Activated CD8-positive, alpha-beta T cell treated with anti-CD3 and anti-CD28 coated beads for 36 hours (primary cell): ENCODE measurements at regions not wholly inside any gene's neighbourhood (a gene's known extent, or its start where the extent isn't known, plus 50 kb on each side); places are given as distances from the start of the nearest gene placed in this dataset.

Experiments used
- ATAC-seq: fragments of 200-7000 bp; cut with Tn5 transposase; one replicate; pipeline ENCODE4 v1.10.0; 2021; ENCODE audit warnings: mild to moderate bottlenecking, moderate library complexity
- CTCF ChIA-PET: fragments of 350-600 bp; sonication (Branson Sonifier 250); formaldehyde crosslinking; loops from one replicate; lab custom pipeline; 2021; ENCODE audit warnings: antibody characterized with exemption; lab: Charles Lee
- POLR2A ChIA-PET: fragments of 350-600 bp; sonication (Branson Sonifier 250); formaldehyde crosslinking; loops from one replicate; lab custom pipeline; 2021; ENCODE audit warnings: antibody characterized with exemption; lab: Charles Lee
- DNase-seq: peaks from one replicate; pipeline ENCODE4 v3.0.0-alpha.2; 2020
- H3K27ac Mint-ChIP-seq: one replicate; pipeline ENCODE4 v1.8.0; 2021; ENCODE audit warnings: mild to moderate bottlenecking, mixed read lengths
- H3K27me3 Mint-ChIP-seq: one replicate; pipeline ENCODE4 v1.8.0; 2021; ENCODE audit warnings: mixed read lengths
- H3K36me3 Mint-ChIP-seq: one replicate; pipeline ENCODE4 v1.8.0; 2021; ENCODE audit warnings: low read depth, mixed read lengths
- H3K4me1 Mint-ChIP-seq: one replicate; pipeline ENCODE4 v1.8.0; 2021; ENCODE audit warnings: low read depth, mixed read lengths
- H3K4me3 Mint-ChIP-seq: one replicate; pipeline ENCODE4 v1.8.0; 2021; ENCODE audit warnings: mild to moderate bottlenecking, moderate library complexity, mixed read lengths
- H3K9me3 Mint-ChIP-seq: one replicate; pipeline ENCODE4 v1.8.0; 2021; ENCODE audit warnings: mixed read lengths
- CTCF ChIP-seq: fragments of 200-600 bp; IDR thresholded peaks from one replicate; pipeline ENCODE4 v1.8.0; 2022; ENCODE audit warnings: antibody characterized with exemption, mild to moderate bottlenecking
- intact Hi-C: fragments of 100-400 bp; cut with micrococcal nuclease; formaldehyde crosslinking; loops from one replicate; pipeline ENCODE4 v1.10.0; 2022

DNA sequence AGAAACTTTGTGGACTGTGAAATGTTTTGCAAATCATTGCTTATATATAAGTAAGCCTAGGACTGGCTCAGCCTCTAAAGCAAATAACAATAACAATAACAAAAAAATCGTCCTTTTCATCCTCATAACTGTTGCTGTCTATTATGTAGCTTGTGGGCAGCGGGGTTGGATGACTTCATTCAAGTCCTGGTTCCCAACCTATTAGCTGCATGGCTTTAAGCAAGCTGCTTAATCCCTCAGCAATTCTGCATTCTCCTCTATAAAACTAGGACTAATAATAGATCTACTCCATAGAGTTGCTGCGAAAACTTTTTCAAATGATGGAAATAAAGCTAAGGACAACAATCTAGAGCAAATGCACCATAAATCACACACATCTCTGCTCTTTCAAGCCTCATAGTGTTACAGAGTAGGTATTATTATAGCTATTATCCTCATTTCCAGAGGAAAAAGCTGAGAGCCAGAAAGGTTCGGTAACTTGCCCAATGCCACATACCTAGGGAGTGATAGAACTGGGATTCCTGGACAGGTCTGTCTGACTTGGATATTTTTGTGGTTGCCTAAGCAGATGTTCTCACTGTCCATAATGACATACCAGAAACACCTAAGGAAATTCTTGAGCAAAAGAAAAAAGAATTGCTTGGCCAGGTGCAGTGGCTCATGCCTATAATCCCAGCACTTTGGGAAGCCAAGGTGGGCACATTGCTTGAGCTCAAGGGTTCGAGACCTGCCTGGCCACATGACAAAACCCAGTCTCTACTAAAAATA is 98.8 kb upstream of the ADRA1B start:
- no peaks in the 10 kb centered on the region for H3K36me3 Mint-ChIP-seq
- H3K4me1 Mint-ChIP-seq: no peaks in the 10 kb centered on the region
- DNase-seq: no peak
- H3K9me3 Mint-ChIP-seq: peaks cover under 1% of the 10 kb centered on the region
- ChIA-PET POLR2A (interaction anchor here (0.5 kb wide), 1 partner anchor 319 kb away, joined by 4 read pairs; no protein-coding TSS in a partner anchor), CTCF (interaction anchor here (1.0 kb wide), 1 partner anchor 15 kb away, joined by 3 read pairs; no protein-coding TSS in a partner anchor)
- no peak for TF ChIP-seq CTCF
- intact Hi-C loops: no loop called here
- H3K27ac Mint-ChIP-seq: no peak overlapping the region
- ATAC-seq: no peak
- H3K27me3 Mint-ChIP-seq: peaks cover 6% of the 10 kb centered on the region
- no peak overlapping the region for H3K4me3 Mint-ChIP-seq

DNA sequence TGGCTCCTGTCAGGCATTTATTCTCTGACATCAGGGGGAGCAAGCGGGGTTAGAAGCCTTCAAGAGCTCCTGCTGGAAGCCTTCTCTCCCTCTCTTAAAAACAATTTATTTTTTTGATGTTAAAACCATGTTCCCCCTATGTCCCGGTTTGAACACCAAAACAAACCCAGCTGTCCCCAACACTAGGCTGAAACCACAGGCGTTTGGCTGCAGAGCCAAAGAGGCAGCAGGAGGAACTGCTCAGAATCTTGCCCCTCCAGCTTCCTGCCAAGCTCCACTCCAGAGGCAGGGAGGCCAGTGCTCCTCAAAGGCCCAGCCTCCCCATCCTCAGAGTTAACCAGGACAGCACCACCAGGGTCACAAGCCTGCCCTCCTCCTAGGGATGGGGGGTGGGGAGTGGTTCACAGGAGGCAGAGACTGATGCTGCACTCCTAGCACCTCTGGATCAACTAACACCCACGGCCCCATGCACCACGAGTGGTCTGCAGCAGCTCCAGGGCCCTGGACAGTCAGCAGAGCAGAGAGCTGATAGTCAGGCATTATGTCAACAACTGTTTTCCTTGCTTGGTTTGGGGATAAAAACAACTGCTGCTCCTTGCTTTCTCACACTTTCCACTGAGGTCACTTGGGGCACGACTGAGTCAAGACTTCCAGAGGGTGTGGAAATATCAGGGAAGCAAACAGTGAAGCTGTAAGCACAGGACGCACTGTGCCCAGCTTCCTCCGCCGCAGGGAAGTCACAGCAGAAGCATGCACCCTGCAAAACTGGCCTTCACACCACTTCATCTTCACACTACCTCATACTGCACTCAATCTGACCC is 96.5 kb upstream of the ADRA1B start:
- Mint-ChIP-seq H3K4me1 (no peaks in the 10 kb centered on the region), H3K4me3 (no peak overlapping the region), H3K27me3 (peaks cover 8% of the 10 kb centered on the region), H3K9me3 (no peaks in the 10 kb centered on the region), H3K36me3 (no peaks in the 10 kb centered on the region), H3K27ac (no peak overlapping the region)
- no peak for DNase-seq
- intact Hi-C loops: no loop called here
- no peak for TF ChIP-seq CTCF
- CTCF ChIA-PET: no interaction called here
- POLR2A ChIA-PET: no interaction called here
- ATAC-seq: no peak

GRCh38 chr5:159820692-159821091 is 95.6 kb upstream of the ADRA1B start:
- POLR2A ChIA-PET: no interaction called here
- no peaks in the 10 kb centered on the region for H3K36me3 Mint-ChIP-seq
- H3K9me3 Mint-ChIP-seq: no peaks in the 10 kb centered on the region
- TF ChIP-seq CTCF: no peak
- H3K4me1 Mint-ChIP-seq: no peaks in the 10 kb centered on the region
- peaks cover 8% of the 10 kb centered on the region for H3K27me3 Mint-ChIP-seq
- no peak for ATAC-seq
- no peak overlapping the region for H3K4me3 Mint-ChIP-seq
- CTCF ChIA-PET: no interaction called here
- H3K27ac Mint-ChIP-seq: no peak overlapping the region
- intact Hi-C loops: no loop called here
- no peak for DNase-seq

- H3K4me3 Mint-ChIP-seq: no peak overlapping the region
- no peak overlapping the region for H3K27ac Mint-ChIP-seq
- ATAC-seq: no peak
- CTCF ChIA-PET: no interaction called here
- TF ChIP-seq CTCF: no peak
- intact Hi-C loops: no loop called here
- H3K4me1 Mint-ChIP-seq: no peaks in the 10 kb centered on the region
- H3K9me3 Mint-ChIP-seq: no peaks in the 10 kb centered on the region
- POLR2A ChIA-PET: no interaction called here
- H3K27me3 Mint-ChIP-seq: peaks cover 8% of the 10 kb centered on the region
- DNase-seq: no peak
- no peaks in the 10 kb centered on the region for H3K36me3 Mint-ChIP-seq
These were observed 94.8 kb upstream of the ADRA1B start for GRCh38 chr5:159821461-159821940.
